GM18505 (cell line): ENCODE measurements at regions not wholly inside any gene's neighbourhood (a gene's known extent, or its start where the extent isn't known, plus 50 kb on each side); places are given as distances from the start of the nearest gene placed in this dataset.

Experiments
- ATAC-seq: cut with Tn5 transposase; IDR thresholded peaks from one replicate; pipeline ENCODE4 v1.9.1; 2021; ENCODE audit not compliant: unreplicated experiment
- POLR2A ChIP-seq: IDR thresholded peaks from 4 replicates; pipeline ENCODE4 v1.6.1; 2011; ENCODE audit warnings: borderline replicate concordance; ENCODE audit not compliant: insufficient read depth, insufficient read length; ENCODE audit errors: extremely low read depth

DNA sequence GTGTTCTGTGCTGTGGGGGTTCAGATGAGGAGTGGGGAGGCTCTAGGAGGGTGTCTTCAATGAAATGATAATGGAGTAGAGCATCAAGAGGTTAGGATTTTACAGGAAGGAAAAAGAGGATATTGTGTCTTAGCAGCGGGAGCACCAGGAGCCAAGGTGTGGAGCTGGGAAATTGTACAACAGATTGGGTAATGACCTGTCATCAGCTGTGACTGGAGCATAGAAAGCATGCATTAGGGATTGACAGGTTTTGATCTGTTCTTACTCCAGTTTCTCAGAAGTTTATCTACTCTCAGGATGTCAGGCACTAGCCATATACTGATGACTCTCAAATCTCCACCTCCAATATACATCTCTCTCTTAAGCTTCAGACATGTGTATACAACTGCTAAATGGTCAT lies 196.9 kb downstream of the ARHGAP12 start:
- ATAC-seq, result no peak
- no peak for TF ChIP-seq POLR2A

DNA sequence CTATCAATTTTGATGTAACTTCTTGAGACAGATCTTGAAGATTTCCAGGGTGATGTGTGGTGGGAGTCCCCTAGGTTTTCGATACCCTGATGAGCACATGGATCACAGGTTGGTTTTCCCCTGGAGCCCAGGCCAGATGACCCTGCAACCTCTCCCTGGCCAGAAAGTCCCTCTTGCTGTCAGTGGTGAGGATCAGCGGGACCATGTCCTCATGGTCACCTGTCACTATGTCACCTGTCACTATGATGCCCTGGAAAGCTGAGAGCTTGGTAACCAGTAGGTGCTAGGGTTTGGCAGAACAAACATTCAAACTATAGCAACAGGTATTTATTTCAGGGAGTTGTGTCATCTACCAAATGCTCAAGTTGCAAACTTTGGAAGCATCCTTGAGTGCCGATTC lies 197.9 kb downstream of the ARHGAP12 start:
- no peak for ATAC-seq
- no peak for TF ChIP-seq POLR2A

DNA sequence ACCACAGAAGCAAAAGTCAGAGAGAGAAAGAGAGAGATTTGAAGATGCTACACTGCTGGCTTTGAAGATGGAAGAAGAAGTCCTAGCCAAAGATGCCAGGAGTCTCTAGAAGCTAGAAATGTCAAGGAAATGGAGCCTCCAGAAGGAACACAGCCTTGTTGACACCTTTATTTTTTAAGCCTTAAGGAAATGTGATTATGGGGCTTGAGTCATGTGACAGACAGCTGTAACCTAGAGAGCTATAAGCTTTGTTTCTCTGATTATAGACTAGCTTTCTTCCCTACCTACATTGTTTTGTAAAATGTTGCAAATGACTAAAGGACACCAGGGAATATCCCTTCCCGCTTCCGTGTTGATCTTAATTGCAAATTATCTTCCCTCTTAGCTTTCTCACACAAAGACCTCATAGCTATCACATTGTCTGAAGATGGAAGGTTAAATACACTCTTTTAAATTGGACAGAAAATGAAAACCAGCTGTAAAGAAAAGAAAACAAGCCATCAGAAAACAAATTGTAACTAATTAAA lies 199.9 kb downstream of the ARHGAP12 start:
- no peak for ATAC-seq
- TF ChIP-seq POLR2A, result no peak

DNA sequence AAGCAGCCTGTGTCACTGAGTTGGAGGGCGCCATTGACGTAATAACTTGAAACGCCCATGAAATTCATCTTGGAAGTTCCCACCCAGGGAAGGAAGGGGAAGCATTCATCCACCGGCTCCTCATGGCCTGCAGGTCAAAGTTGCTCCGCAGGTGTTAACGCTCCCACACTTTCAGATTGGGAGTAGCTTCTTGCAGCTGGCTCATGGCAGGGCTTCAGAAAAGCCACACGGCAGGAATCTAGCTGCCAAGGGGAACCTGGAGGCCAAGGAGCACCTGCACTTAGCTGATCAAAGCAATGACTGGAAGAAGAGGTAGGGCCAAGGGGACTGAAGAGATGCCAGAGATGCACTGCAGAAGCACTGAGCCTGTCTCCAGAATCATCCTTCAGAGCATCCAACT lies 203.2 kb downstream of the ARHGAP12 start:
- TF ChIP-seq POLR2A, result no peak
- ATAC-seq, result no peak

DNA sequence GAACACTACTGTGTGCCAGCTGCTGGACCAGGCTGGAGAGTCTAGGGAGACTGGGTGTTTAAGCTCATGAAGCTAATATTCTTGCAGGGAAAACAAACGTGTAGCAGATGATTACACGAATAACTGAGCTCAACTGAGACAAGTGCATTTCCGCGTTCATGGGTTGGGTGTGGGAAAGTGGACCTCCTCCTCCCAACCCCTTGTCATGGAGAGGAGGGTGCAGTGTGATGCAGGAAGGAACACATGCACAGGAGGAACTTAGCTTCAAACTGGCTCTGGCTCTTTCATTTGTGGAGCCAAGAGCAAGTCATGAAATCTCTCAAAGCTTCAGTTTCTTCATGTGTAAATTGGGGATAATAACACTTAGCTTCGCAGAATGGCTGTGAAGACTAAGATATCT lies 204.3 kb downstream of the ARHGAP12 start:
- TF ChIP-seq POLR2A, result no peak
- no peak for ATAC-seq

DNA sequence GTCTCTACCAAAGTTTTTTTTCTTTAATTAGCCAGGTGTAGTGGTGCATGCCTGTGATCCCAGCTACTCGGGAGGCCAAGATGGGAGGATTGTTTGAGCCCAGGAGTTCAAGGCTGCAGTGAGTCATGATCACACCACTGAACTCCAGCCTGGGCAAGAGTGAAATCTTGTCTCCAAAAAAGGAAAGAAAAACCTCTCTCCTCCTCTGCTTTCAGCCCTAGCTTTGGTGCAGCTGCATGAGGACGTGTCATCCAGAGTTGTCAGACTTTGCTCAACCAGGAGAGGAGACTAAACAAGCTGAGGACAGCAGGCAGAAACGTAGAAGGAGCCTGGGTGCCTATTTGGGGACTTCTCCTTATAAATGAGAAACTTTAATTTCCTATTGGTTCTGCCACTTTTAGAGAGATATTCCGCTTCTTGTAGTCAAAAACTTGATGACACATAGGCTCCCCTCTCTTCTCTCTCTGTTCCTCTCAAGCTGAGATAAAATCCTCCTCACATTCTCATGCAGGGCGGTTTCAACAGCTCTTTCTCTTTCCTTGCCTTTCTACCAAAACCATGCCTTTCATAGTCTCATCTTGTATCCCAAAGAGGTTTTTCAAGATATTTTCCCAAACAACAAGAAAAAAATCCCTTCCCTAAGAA lies 205.4 kb downstream of the ARHGAP12 start:
- no peak for ATAC-seq
- no peak for TF ChIP-seq POLR2A

DNA sequence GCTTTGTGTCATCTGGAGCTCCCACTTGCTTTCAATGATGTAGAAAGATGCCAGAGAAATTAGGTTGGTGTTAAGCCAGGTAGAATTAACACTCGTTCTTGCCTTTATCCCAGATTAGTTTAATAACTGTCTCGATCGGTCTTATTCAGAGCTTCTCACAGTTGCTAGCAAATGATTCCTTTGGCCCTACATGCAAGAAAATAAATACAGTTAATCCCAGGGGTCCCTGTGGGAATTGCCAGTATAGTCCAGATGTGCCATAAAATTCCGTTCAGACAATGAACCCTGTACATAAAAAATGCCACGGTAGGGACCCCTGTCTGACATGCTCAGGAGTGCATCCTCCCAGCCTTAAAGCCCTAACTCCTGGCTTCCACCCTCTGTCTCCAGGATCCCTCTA lies 207.5 kb downstream of the ARHGAP12 start:
- TF ChIP-seq POLR2A, result no peak
- no peak for ATAC-seq

DNA sequence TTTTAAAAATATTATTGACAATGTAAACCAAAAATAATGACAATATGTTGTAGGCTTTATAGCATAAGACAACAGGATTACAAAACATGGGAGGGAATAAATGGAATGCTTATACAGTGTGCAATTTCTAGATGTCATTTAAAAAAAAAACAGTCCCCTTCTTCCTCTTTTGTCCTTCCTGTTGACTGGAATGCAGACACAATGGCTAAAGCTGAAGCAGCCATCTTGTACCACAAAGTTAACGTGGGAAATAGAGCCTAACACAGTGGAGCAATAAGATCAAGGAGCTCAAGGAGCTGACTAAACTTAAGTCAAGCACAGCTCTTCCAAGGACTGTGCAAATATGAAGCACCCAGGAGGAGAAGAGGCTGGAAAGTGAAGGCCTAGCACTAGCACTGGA lies 208.1 kb downstream of the ARHGAP12 start:
- no peak for ATAC-seq

DNA sequence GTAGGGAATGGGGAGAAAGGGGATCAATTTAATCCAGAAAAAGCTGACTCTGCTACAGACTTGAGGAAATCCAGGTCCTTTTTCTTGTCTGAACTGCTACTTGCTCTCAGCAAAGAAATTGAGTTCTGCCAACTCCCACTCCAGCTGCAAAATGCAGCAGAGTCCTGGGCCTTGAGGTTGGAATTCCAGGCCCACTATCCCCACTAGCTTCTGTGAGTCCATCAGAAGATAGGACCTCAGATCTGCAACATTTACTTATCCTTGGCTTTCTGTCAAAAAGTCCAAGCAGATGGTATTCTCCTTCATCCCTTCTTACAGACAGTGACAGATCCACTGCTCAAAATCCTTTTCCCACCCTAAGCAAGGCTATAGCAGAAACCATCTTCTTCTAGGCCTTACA lies 219.2 kb downstream of the ARHGAP12 start:
- no peak for TF ChIP-seq POLR2A
- ATAC-seq, result no peak

More for the DNA sequence above, 208.1 kb downstream of the ARHGAP12 start:
- TF ChIP-seq POLR2A, result no peak

DNA sequence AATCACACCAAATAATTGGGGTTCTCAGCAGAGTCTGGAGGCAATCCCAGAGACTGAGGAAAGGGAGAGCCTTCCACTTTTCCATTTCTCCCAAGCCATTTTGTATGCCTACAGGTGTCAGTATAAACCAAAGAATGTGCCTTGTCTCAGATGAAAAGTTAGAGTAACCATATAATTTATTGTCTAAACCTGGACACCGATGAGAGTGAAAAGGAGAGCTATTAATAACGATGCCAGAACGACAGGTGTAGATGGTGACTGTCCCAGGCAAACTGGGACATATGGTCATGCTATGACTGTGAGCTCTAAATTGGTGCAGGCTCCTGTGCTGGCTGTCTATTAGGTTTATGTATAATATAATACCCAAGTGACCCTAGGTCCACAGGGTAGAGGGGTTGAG lies 219.6 kb downstream of the ARHGAP12 start:
- ATAC-seq, result no peak

DNA sequence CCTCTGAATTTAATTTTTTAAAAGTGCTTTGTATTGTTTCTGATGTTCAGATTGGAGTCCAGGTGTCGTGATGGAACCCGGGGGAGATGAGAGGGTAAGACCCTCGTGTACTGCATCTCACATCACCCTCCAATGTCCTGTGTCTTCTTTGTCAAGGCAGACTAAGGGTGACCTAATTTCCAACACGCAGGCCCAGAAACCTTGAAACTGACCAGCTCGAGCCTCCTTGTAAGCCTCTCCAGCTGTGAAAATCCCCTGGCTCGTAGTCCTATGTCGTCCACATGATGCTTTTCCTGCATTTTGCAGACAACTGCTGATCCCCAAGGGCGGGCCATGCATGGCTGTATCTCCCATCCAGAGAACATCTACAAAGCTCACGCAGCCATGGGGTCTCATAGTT lies 220.2 kb downstream of the ARHGAP12 start:
- TF ChIP-seq POLR2A, result no peak
- ATAC-seq, result no peak

More for the DNA sequence above, 219.6 kb downstream of the ARHGAP12 start:
- no peak for TF ChIP-seq POLR2A

DNA sequence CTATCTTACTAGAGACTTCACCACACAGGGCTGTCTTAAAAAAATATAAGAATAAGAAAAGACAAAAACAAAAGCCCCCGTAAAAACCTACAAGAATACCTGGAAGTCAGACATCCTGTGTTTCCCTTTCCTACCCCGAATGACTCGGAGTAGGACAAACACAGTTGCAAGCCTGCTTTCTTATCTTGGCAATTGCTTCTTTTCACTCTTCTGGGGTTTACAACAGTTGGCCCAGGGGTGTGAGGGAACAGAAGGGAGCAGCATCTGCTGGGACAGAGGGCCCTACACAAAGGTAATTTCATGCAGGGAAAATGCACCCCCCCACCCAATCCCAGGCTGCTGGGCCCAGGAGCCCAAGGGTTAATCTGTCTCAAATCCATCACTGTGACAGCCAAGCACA lies 220.6 kb downstream of the ARHGAP12 start:
- ATAC-seq, result no peak
- no peak for TF ChIP-seq POLR2A

DNA sequence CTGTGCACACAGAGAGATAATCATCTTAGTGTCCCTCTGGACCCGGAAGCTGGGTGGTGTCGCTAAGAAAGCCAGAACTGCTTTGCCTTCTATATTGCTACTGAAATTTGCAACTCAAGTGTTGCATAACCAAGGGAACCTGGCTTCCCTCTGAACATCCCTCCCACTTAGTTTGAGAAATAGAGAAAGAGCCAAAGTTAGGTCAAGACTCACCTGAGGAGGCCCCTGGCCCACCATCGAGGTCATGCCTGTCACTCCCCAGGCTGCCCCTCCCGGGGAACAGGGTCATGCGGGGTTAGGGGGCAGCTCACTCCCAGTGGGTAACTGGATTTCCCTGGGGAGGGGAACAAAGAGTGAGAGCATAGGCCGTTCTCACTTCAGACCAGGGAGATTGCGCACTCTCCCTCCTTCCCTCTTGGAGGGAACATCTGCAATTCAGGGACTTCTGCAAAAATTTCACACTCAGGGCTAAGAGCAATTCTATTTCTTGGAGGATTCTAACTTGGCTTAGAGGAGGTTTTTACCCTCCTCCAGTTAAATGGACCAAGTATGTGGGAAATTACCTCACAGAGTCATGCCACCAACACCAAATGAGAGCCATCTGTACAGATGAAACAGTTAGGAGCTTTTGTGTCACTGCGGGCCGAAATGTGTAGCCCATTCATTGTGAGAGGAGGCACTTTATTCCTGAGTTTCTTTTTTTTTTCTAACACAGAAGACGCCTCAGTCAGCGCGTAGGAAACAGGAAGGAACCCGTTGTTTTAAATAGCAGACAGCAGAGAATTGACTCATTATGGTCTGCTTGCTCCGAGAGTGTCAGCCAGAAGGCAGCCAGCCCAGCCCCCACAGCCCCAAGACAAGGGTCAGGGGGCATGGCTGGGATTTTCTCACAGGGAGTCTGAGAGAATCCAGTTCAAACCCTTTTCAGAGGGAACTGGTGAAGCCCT lies 221.3 kb downstream of the ARHGAP12 start:
- peak; percentile 25 for TF ChIP-seq POLR2A
- ATAC-seq, result peak; percentile 85
